Neural crest cell (in vitro differentiated cells): ENCODE measurements at regions not wholly inside any gene's neighbourhood (a gene's known extent, or its start where the extent isn't known, plus 50 kb on each side); places are given as distances from the start of the nearest gene placed in this dataset.

Source experiments
- DNase-seq: peaks from one replicate; pipeline ENCODE4 v3.0.0; 2021; ENCODE audit warnings: low read depth, mixed read lengths, low spot score
- H3K27ac Mint-ChIP-seq: one replicate; pipeline ENCODE4 v1.8.0; 2021; ENCODE audit warnings: mild to moderate bottlenecking, mixed read lengths; ENCODE audit not compliant: unreplicated experiment
- H3K27me3 Mint-ChIP-seq: 2 replicates; pipeline ENCODE4 v1.8.0; 2021; ENCODE audit warnings: low read depth, mild to moderate bottlenecking, mixed read lengths
- H3K36me3 Mint-ChIP-seq: 2 replicates; pipeline ENCODE4 v1.8.0; 2021; ENCODE audit warnings: low read depth, mild to moderate bottlenecking, mixed read lengths
- H3K4me1 Mint-ChIP-seq: 2 replicates; pipeline ENCODE4 v1.8.0; 2021; ENCODE audit warnings: mixed read lengths
- H3K4me3 Mint-ChIP-seq: one replicate; pipeline ENCODE4 v1.8.0; 2021; ENCODE audit warnings: mild to moderate bottlenecking, mixed read lengths
- H3K9me3 Mint-ChIP-seq: 2 replicates; pipeline ENCODE4 v1.8.0; 2021; ENCODE audit warnings: mixed read lengths
- CTCF ChIP-seq: fragments of 200-600 bp; sonication (generic); conservative IDR thresholded peaks from 2 replicates; pipeline ENCODE4 v1.5.0; 2021; ENCODE audit warnings: antibody characterized with exemption, mild to moderate bottlenecking

DNA sequence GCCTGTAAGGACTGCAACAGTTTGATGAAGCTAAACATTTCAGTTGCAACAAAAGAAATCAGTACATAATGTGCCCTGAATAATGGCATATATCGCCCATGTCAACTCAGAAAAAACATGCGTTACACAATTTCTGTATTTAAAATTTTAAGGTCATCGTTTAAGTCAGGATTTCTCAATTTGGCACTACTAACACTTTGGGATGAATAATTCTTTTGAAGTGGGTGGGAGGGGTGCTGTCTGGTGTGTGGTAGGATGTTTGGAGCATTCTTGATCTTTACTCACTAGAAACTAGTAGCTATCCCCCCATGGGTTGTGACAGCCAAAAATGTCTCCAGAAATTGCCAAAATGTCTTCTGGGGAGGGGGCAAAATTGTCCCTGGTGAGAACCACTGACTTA, 50.7 kb upstream of the CNTNAP4 start:
- Mint-ChIP-seq H3K4me3 (no peak overlapping the region), H3K36me3 (no peaks in the 10 kb centered on the region), H3K9me3 (peaks cover 13% of the 10 kb centered on the region), H3K27me3 (no peaks in the 10 kb centered on the region), H3K4me1 (peaks cover 14% of the 10 kb centered on the region), H3K27ac (no peak overlapping the region)
- no peak for DNase-seq
- no peak for TF ChIP-seq CTCF
